ENCODE measurements at regions not wholly inside any gene's neighbourhood (a gene's known extent, or its start where the extent isn't known, plus 50 kb on each side); places are given as distances from the start of the nearest gene placed in this dataset.

DNA sequence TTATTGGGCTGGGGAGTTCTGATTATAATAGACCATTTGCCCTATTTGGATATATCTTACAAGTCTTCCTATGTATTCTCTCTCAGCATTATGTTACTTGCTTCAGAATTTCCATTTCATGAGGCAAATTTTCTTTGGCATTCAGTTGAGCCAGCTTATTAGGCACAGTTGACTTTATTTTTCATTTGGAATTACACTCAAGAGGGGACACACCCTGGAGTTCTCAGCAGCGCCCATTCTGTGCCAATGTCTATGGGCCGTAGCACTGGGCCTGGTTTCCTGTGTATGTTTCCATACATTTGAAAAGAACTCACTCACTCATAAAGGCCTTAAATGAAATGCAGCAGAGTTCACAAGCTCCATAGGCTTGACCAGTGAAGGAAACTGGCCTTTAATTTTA is 138.5 kb downstream of the KLF12 start:
- ChIA-PET POLR2A (ENCODE audit: unreplicated experiment) (no interaction called here), CTCF (no interaction called here)
- H3K4ac ChIP-seq (ENCODE audit: low read depth, low read length) = no peak overlapping the region
- no peak overlapping the region for H2AFZ ChIP-seq (replicated peaks; ENCODE audit: low read length, poor library complexity)
- H3K27ac ChIP-seq (ENCODE audit: insufficient read depth, low read length) = no peak overlapping the region
- ATAC-seq (ENCODE audit: low read depth) = no peak
- TF ChIP-seq MAZ (IDR thresholded peaks at IDR 0.05; ENCODE audit: borderline replicate concordance, low read depth, low read length) (no peak), RFX5 (IDR thresholded peaks at IDR 0.05; ENCODE audit: low read depth, low read length) (no peak), CTCF (conservative IDR thresholded peaks at IDR 0.05; ENCODE audit: low read depth, low read length) (no peak), CEBPB (IDR thresholded peaks at IDR 0.05; ENCODE audit: low read depth, low read length) (no peak), MXI1 (IDR thresholded peaks at IDR 0.05; ENCODE audit: borderline replicate concordance, low read depth, low read length) (no peak), RCOR1 (IDR thresholded peaks at IDR 0.05; ENCODE audit: insufficient replicate concordance, low read length) (no peak), MAFK (IDR thresholded peaks at IDR 0.05; ENCODE audit: low read depth, low read length) (no peak), SMC3 (IDR thresholded peaks at IDR 0.05; ENCODE audit: low read depth, low read length) (no peak), ELK1 (IDR thresholded peaks at IDR 0.05; ENCODE audit: borderline replicate concordance, low read depth, low read length) (no peak), RAD21 (IDR thresholded peaks at IDR 0.05; ENCODE audit: low read length) (no peak)
- H3K4me3 ChIP-seq (ENCODE audit: insufficient read depth, low read depth, low read length) = no peak overlapping the region
- H4K5ac ChIP-seq (ENCODE audit: low read depth, low read length) = no peak overlapping the region
- no peak overlapping the region for H3K9ac ChIP-seq (ENCODE audit: low read depth, low read length)
- H2BK120ac ChIP-seq (ENCODE audit: low read depth, low read length) = no peak overlapping the region
- no peak overlapping the region for H2AK9ac ChIP-seq (replicated peaks; ENCODE audit: low read depth, low read length, poor library complexity)
- no peak overlapping the region for H3K4me2 ChIP-seq (ENCODE audit: low read depth, low read length)
- DNase-seq = no peak
- H4K20me1 ChIP-seq (ENCODE audit: insufficient read depth, low read length) = peaks cover 4% of the 10 kb centered on the region; the same call in 1 of the 2 replicates
- H3K27me3 ChIP-seq (ENCODE audit: control insufficient read depth, insufficient read depth, low read length) = no peaks in the 10 kb centered on the region
- BruUV-seq (replicated peaks) = no TSS peak
- no peaks in the 10 kb centered on the region for H3K9me3 ChIP-seq (ENCODE audit: control insufficient read depth, insufficient read depth, low read length)
- no peaks in the 10 kb centered on the region for H3K4me1 ChIP-seq (ENCODE audit: control insufficient read depth, insufficient read depth, low read length)
- H3K9me1 ChIP-seq (ENCODE audit: insufficient read depth, low read length) = peaks cover 5% of the 10 kb centered on the region; the same call in 1 of the 2 replicates
- no peak overlapping the region for H3K56ac ChIP-seq (ENCODE audit: extremely low read depth, insufficient read depth, low read length)
- peaks cover 5% of the 10 kb centered on the region for H3K36me3 ChIP-seq (ENCODE audit: control insufficient read depth, insufficient read depth, low read length)
- H3K23ac ChIP-seq (ENCODE audit: low read depth, low read length) = no peak overlapping the region
- no peak overlapping the region for H4K91ac ChIP-seq (ENCODE audit: insufficient read depth, low read depth, low read length)
- no peak overlapping the region for H4K8ac ChIP-seq (ENCODE audit: low read depth in 2 of 2, low read length in 2 of 2)
- H2BK5ac ChIP-seq (ENCODE audit: low read depth, low read length, poor library complexity, severe bottlenecking) = no peak overlapping the region
- peaks cover 29 to 45% of the 10 kb centered on the region in 2 experiments for H3K79me1 ChIP-seq (ENCODE audit: low read depth in 1 of 2, low read length in 2 of 2)
- H2BK15ac ChIP-seq (ENCODE audit: low read depth, low read length) = no peak overlapping the region
- intact Hi-C loops (cut with micrococcal nuclease) (no loop called here), in situ Hi-C loops (cut with MboI; ENCODE audit: low sequenced_read_pairs) (no loop called here), dilution Hi-C loops (cut with HindIII; ENCODE audit: low sequenced_read_pairs, unreplicated experiment) (no loop called here)
- no peak overlapping the region for H3K18ac ChIP-seq (ENCODE audit: low read depth, low read length)
- H3K14ac ChIP-seq (replicated peaks; ENCODE audit: low read depth, low read length) = no peak overlapping the region
- no peak overlapping the region for H2BK20ac ChIP-seq (ENCODE audit: low read depth, low read length)
- WGBS, 2 experiments (ENCODE audit: extremely low coverage in 2 of 2, insufficient read length in 1 of 2) = no CpG with 5 or more reads among the region's 2 CpGs
- H2AK5ac ChIP-seq (ENCODE audit: low read depth, low read length) = no peak overlapping the region
